ENCODE measurements at regions not wholly inside any gene's neighbourhood (a gene's known extent, or its start where the extent isn't known, plus 50 kb on each side); places are given as distances from the start of the nearest gene placed in this dataset.

- TF ChIP-seq CTCF (IDR thresholded peaks at IDR 0.05) (no peak), POLR2A (IDR thresholded peaks at IDR 0.05; ENCODE audit: low read depth) (no peak), POLR2AphosphoS5 (IDR thresholded peaks at IDR 0.05) (no peak), EP300 (IDR thresholded peaks at IDR 0.05) (no peak)
These were observed 84.2 kb upstream of the CTNNB1 start for GRCh38 chr3:41115069-41115468.
